ENCODE measurements at regions not wholly inside any gene's neighbourhood (a gene's known extent, or its start where the extent isn't known, plus 50 kb on each side); places are given as distances from the start of the nearest gene placed in this dataset.

DNA sequence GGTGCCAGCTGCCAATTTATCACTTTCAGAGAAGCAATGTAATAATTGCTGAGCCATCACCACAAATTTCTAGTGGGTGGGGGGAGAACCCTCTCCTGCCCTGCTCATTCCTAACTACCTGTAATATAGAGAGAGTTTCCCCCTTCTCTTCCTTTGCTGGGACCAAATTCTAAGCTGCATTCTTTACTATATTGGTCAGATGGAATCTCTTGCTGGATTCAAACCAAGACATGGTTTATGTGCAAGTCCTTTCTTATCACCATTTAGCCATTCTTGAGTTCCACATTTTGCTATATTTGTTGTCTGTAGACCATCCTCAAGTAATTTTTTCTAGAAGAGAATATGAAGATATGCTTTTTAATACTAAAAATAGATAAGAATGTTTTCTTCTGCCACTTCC lies 452.1 kb downstream of the MN1 start:
- intact Hi-C loops (cut with micrococcal nuclease; ENCODE audit: unreplicated experiment), result no loop called here
- no peak for DNase-seq (ENCODE audit: low spot score)
- POLR2A ChIA-PET (ENCODE audit: low non-redundant PET), result no interaction called here
- Histone ChIP-seq H3K27me3 (replicated peaks; ENCODE audit: insufficient read depth, low read depth, low read length, poor library complexity) (no peaks in the 10 kb centered on the region), H3K36me3 (ENCODE audit: insufficient read depth, low read length, poor library complexity, severe bottlenecking) (no peaks in the 10 kb centered on the region), H3K27ac (ENCODE audit: low read depth, low read length, poor library complexity, severe bottlenecking) (no peak overlapping the region), H3K4me1 (ENCODE audit: insufficient read depth, low read length, poor library complexity, severe bottlenecking) (peaks cover 18% of the 10 kb centered on the region), H3K9me3 (ENCODE audit: low read depth, low read length, poor library complexity, severe bottlenecking) (peaks cover 8% of the 10 kb centered on the region), H3K4me3 (ENCODE audit: low read depth, low read length, poor library complexity, severe bottlenecking) (no peak overlapping the region)
- TF ChIP-seq EZH2 (IDR thresholded peaks at IDR 0.05; ENCODE audit: borderline replicate concordance, low read depth, low read length, poor library complexity, severe bottlenecking), result no peak
- TF ChIP-seq, protein P1, sequence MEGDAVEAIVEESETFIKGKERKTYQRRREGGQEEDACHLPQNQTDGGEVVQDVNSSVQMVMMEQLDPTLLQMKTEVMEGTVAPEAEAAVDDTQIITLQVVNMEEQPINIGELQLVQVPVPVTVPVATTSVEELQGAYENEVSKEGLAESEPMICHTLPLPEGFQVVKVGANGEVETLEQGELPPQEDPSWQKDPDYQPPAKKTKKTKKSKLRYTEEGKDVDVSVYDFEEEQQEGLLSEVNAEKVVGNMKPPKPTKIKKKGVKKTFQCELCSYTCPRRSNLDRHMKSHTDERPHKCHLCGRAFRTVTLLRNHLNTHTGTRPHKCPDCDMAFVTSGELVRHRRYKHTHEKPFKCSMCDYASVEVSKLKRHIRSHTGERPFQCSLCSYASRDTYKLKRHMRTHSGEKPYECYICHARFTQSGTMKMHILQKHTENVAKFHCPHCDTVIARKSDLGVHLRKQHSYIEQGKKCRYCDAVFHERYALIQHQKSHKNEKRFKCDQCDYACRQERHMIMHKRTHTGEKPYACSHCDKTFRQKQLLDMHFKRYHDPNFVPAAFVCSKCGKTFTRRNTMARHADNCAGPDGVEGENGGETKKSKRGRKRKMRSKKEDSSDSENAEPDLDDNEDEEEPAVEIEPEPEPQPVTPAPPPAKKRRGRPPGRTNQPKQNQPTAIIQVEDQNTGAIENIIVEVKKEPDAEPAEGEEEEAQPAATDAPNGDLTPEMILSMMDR (conservative IDR thresholded peaks at IDR 0.05; ENCODE audit: low read depth, low read length), result no peak
- CTCF ChIA-PET, result no interaction called here
- BruUV-seq (replicated peaks), result no TSS peak

DNA sequence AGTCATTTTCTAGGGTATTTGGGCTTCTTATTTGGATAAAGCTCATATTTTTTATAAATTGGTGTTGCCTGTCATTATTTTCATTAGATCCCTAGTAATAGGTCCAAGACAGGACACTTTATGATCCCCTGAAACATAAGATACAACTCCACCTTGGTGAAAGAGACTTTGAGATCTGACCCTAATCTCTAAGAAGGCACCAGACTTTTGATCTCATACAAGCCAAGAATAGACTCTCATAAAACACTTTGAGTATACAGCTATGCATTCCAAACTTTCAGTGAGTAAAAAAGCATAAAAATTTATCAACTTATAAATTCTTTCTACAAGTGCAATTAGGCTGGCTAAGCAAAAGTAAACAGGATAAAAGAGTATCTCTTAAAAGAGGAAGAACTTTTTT lies 451.2 kb downstream of the MN1 start:
- Histone ChIP-seq H3K9me3 (ENCODE audit: low read depth, low read length, poor library complexity, severe bottlenecking) (peaks cover 8% of the 10 kb centered on the region), H3K4me1 (ENCODE audit: insufficient read depth, low read length, poor library complexity, severe bottlenecking) (peaks cover 18% of the 10 kb centered on the region), H3K27ac (ENCODE audit: low read depth, low read length, poor library complexity, severe bottlenecking) (no peak overlapping the region), H3K27me3 (replicated peaks; ENCODE audit: insufficient read depth, low read depth, low read length, poor library complexity) (no peaks in the 10 kb centered on the region), H3K4me3 (ENCODE audit: low read depth, low read length, poor library complexity, severe bottlenecking) (no peak overlapping the region), H3K36me3 (ENCODE audit: insufficient read depth, low read length, poor library complexity, severe bottlenecking) (no peaks in the 10 kb centered on the region)
- intact Hi-C loops (cut with micrococcal nuclease; ENCODE audit: unreplicated experiment), result no loop called here
- no peak for TF ChIP-seq EZH2 (IDR thresholded peaks at IDR 0.05; ENCODE audit: borderline replicate concordance, low read depth, low read length, poor library complexity, severe bottlenecking)
- TF ChIP-seq, protein P1 (conservative IDR thresholded peaks at IDR 0.05; ENCODE audit: low read depth, low read length), result no peak
- ChIA-PET POLR2A (ENCODE audit: low non-redundant PET) (no interaction called here), CTCF (no interaction called here)
- DNase-seq (ENCODE audit: low spot score), result no peak
- no TSS peak for BruUV-seq (replicated peaks)

DNA sequence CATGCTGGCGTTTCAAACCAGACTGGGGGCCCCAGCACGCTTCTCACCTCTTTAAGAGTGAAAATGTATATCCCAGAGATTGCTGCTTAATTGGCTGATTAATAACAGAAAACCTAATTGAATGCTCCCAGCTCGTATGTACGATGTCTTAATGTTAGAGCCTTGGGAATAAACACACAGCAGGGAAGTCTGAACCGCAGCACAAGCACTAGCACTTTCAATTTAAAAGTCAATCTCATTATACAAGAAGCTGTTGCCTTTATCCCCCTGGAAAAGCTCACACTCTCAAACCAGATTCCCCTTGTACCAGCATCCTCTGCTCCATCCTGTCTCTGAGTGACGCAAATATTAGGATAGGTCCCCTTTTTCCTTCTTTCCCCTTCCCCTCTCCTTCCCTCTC lies 449.1 kb downstream of the MN1 start:
- CTCF ChIA-PET, result no interaction called here
- no peaks in the 10 kb centered on the region for H3K27me3 ChIP-seq (replicated peaks; ENCODE audit: insufficient read depth, low read depth, low read length, poor library complexity)
- intact Hi-C loops (cut with micrococcal nuclease; ENCODE audit: unreplicated experiment), result no loop called here
- no TSS peak for BruUV-seq (replicated peaks)
- POLR2A ChIA-PET (ENCODE audit: low non-redundant PET), result no interaction called here
- no peaks in the 10 kb centered on the region for H3K36me3 ChIP-seq (ENCODE audit: insufficient read depth, low read length, poor library complexity, severe bottlenecking)
- no peak overlapping the region for H3K27ac ChIP-seq (ENCODE audit: low read depth, low read length, poor library complexity, severe bottlenecking)
- peaks cover 8% of the 10 kb centered on the region for H3K9me3 ChIP-seq (ENCODE audit: low read depth, low read length, poor library complexity, severe bottlenecking)
- DNase-seq (ENCODE audit: low spot score), result peak; percentile 6
- H3K4me1 ChIP-seq (ENCODE audit: insufficient read depth, low read length, poor library complexity, severe bottlenecking), result peaks cover 18% of the 10 kb centered on the region
- H3K4me3 ChIP-seq (ENCODE audit: low read depth, low read length, poor library complexity, severe bottlenecking), result no peak overlapping the region
- TF ChIP-seq, protein P1 (conservative IDR thresholded peaks at IDR 0.05; ENCODE audit: low read depth, low read length), result no peak
- TF ChIP-seq EZH2 (IDR thresholded peaks at IDR 0.05; ENCODE audit: borderline replicate concordance, low read depth, low read length, poor library complexity, severe bottlenecking), result no peak

Data from A673 (cell line).